ENCODE measurements at regions not wholly inside any gene's neighbourhood (a gene's known extent, or its start where the extent isn't known, plus 50 kb on each side); places are given as distances from the start of the nearest gene placed in this dataset.
"Not testable (repeated sequence)": the region's sequence is repeated elsewhere in the genome, so short reads cannot be mapped to it uniquely, and the experiment has no call there.

GRCh38 chr4:169934794-169935429, 91.3 kb downstream of the MFAP3L start:
- H2AK5ac ChIP-seq (ENCODE audit: low read length, severe bottlenecking) = no peak overlapping the region
- no peak overlapping the region for H3K27ac ChIP-seq (ENCODE audit: low read length, poor library complexity, severe bottlenecking)
- no peak overlapping the region for H3K4me2 ChIP-seq (ENCODE audit: low read length, poor library complexity, severe bottlenecking)
- no peak overlapping the region for H2AFZ ChIP-seq (ENCODE audit: low read depth, low read length)
- no peak overlapping the region for H2BK12ac ChIP-seq (ENCODE audit: low read length in 2 of 2)
- H3K9ac ChIP-seq (ENCODE audit: low read length) = no peak overlapping the region
- DNase-seq = no peak
- no peak overlapping the region for H2BK120ac ChIP-seq (ENCODE audit: low read depth, low read length)
- no peak overlapping the region for H3K4ac ChIP-seq (ENCODE audit: low read depth in 1 of 2, low read length in 2 of 2)
- no peak overlapping the region for H4K8ac ChIP-seq (ENCODE audit: low read length)
- H4K91ac ChIP-seq (ENCODE audit: low read length) = no peak overlapping the region
- no peaks in the 10 kb centered on the region for H3K27me3 ChIP-seq (ENCODE audit: control insufficient read depth in 1 of 2, insufficient read depth in 1 of 2, low read length in 2 of 2)
- no peak overlapping the region for H3K14ac ChIP-seq (ENCODE audit: low read length in 2 of 2)
- 55% methylated on average over 5 of the region's 5 CpGs for WGBS
- no peaks in the 10 kb centered on the region for H3K36me3 ChIP-seq (ENCODE audit: control insufficient read depth in 1 of 2, insufficient read depth in 2 of 2, low read depth in 1 of 2, low read length in 2 of 2)
- H3K4me1 ChIP-seq (ENCODE audit: control insufficient read depth, insufficient read depth, low read depth, low read length) = no peaks in the 10 kb centered on the region
- no peak overlapping the region for H3K23ac ChIP-seq (ENCODE audit: low read length in 2 of 2)
- H2BK15ac ChIP-seq (ENCODE audit: low read depth, poor library complexity, severe bottlenecking) = no peak overlapping the region
- no peak overlapping the region for H3K18ac ChIP-seq (ENCODE audit: low read depth in 1 of 2, low read length in 2 of 2)
- H2BK5ac ChIP-seq (ENCODE audit: low read depth, low read length, poor library complexity, severe bottlenecking) = no peak overlapping the region
- no peaks in the 10 kb centered on the region for H3K79me1 ChIP-seq (replicated peaks; ENCODE audit: low read length, poor library complexity, severe bottlenecking)
- H3K4me3 ChIP-seq (ENCODE audit: insufficient read depth in 1 of 2, low read depth in 1 of 2, low read length in 2 of 2) = no peak overlapping the region
- no peaks in the 10 kb centered on the region for H3K9me3 ChIP-seq (ENCODE audit: control insufficient read depth, low read length)

GRCh38 chr4:169933531-169933930, 92.7 kb downstream of the MFAP3L start:
- Histone ChIP-seq H3K36me3 (ENCODE audit: control insufficient read depth in 1 of 2, insufficient read depth in 2 of 2, low read depth in 1 of 2, low read length in 2 of 2) (no peaks in the 10 kb centered on the region), H3K23ac (ENCODE audit: low read length in 2 of 2) (no peak overlapping the region), H2BK15ac (ENCODE audit: low read depth, poor library complexity, severe bottlenecking) (no peak overlapping the region), H2BK12ac (ENCODE audit: low read length in 2 of 2) (no peak overlapping the region), H3K79me1 (replicated peaks; ENCODE audit: low read length, poor library complexity, severe bottlenecking) (no peaks in the 10 kb centered on the region), H4K91ac (ENCODE audit: low read length) (no peak overlapping the region), H3K4me3 (ENCODE audit: insufficient read depth in 1 of 2, low read depth in 1 of 2, low read length in 2 of 2) (no peak overlapping the region), H3K4me1 (ENCODE audit: control insufficient read depth, insufficient read depth, low read depth, low read length) (no peaks in the 10 kb centered on the region), H3K18ac (ENCODE audit: low read depth in 1 of 2, low read length in 2 of 2) (no peak overlapping the region), H2AFZ (ENCODE audit: low read depth, low read length) (no peak overlapping the region), H2BK5ac (ENCODE audit: low read depth, low read length, poor library complexity, severe bottlenecking) (no peak overlapping the region), H3K14ac (ENCODE audit: low read length in 2 of 2) (no peak overlapping the region), H2AK5ac (ENCODE audit: low read length, severe bottlenecking) (no peak overlapping the region), H3K27ac (ENCODE audit: low read length, poor library complexity, severe bottlenecking) (no peak overlapping the region), H3K4me2 (ENCODE audit: low read length, poor library complexity, severe bottlenecking) (no peak overlapping the region), H3K4ac (ENCODE audit: low read depth in 1 of 2, low read length in 2 of 2) (no peak overlapping the region), H3K27me3 (ENCODE audit: control insufficient read depth in 1 of 2, insufficient read depth in 1 of 2, low read length in 2 of 2) (no peaks in the 10 kb centered on the region), H2BK120ac (ENCODE audit: low read depth, low read length) (no peak overlapping the region), H4K8ac (ENCODE audit: low read length) (no peak overlapping the region), H3K9me3 (ENCODE audit: control insufficient read depth, low read length) (no peaks in the 10 kb centered on the region), H3K9ac (ENCODE audit: low read length) (no peak overlapping the region)
- WGBS = no CpG with 5 or more reads among the region's 3 CpGs
- DNase-seq = no peak

- Histone ChIP-seq H2BK5ac (ENCODE audit: low read depth, low read length, poor library complexity, severe bottlenecking) (no peak overlapping the region), H2BK15ac (ENCODE audit: low read depth, poor library complexity, severe bottlenecking) (no peak overlapping the region), H2AK5ac (ENCODE audit: low read length, severe bottlenecking) (no peak overlapping the region), H2BK120ac (ENCODE audit: low read depth, low read length) (no peak overlapping the region), H4K91ac (ENCODE audit: low read length) (no peak overlapping the region), H3K79me1 (replicated peaks; ENCODE audit: low read length, poor library complexity, severe bottlenecking) (no peaks in the 10 kb centered on the region), H3K18ac (ENCODE audit: low read depth in 1 of 2, low read length in 2 of 2) (no peak overlapping the region), H3K4me1 (ENCODE audit: control insufficient read depth, insufficient read depth, low read depth, low read length) (no peaks in the 10 kb centered on the region), H3K27me3 (ENCODE audit: control insufficient read depth in 1 of 2, insufficient read depth in 1 of 2, low read length in 2 of 2) (no peaks in the 10 kb centered on the region), H3K36me3 (ENCODE audit: control insufficient read depth in 1 of 2, insufficient read depth in 2 of 2, low read depth in 1 of 2, low read length in 2 of 2) (no peaks in the 10 kb centered on the region), H2BK12ac (ENCODE audit: low read length in 2 of 2) (no peak overlapping the region), H3K14ac (ENCODE audit: low read length in 2 of 2) (no peak overlapping the region), H2AFZ (ENCODE audit: low read depth, low read length) (no peak overlapping the region), H4K8ac (ENCODE audit: low read length) (no peak overlapping the region), H3K9ac (ENCODE audit: low read length) (no peak overlapping the region), H3K4ac (ENCODE audit: low read depth in 1 of 2, low read length in 2 of 2) (no peak overlapping the region), H3K27ac (ENCODE audit: low read length, poor library complexity, severe bottlenecking) (no peak overlapping the region), H3K4me3 (ENCODE audit: insufficient read depth in 1 of 2, low read depth in 1 of 2, low read length in 2 of 2) (no peak overlapping the region), H3K4me2 (ENCODE audit: low read length, poor library complexity, severe bottlenecking) (no peak overlapping the region), H3K23ac (ENCODE audit: low read length in 2 of 2) (no peak overlapping the region), H3K9me3 (ENCODE audit: control insufficient read depth, low read length) (no peaks in the 10 kb centered on the region)
- WGBS = 83% methylated on average over 3 of the region's 3 CpGs
- DNase-seq = no peak
Measured at GRCh38 chr4:169931964-169932363, 94.2 kb downstream of the MFAP3L start.

- not testable (repeated sequence) for H3K27ac ChIP-seq (ENCODE audit: low read length, poor library complexity, severe bottlenecking); H4K8ac ChIP-seq (ENCODE audit: low read length); H3K79me1 ChIP-seq (replicated peaks; ENCODE audit: low read length, poor library complexity, severe bottlenecking); H3K9ac ChIP-seq (ENCODE audit: low read length); H3K14ac ChIP-seq (ENCODE audit: low read length in 2 of 2); H3K4ac ChIP-seq (ENCODE audit: low read depth in 1 of 2, low read length in 2 of 2); H3K4me2 ChIP-seq (ENCODE audit: low read length, poor library complexity, severe bottlenecking); H2BK15ac ChIP-seq (ENCODE audit: low read depth, poor library complexity, severe bottlenecking); H4K91ac ChIP-seq (ENCODE audit: low read length); H3K18ac ChIP-seq (ENCODE audit: low read depth in 1 of 2, low read length in 2 of 2); H2BK5ac ChIP-seq (ENCODE audit: low read depth, low read length, poor library complexity, severe bottlenecking); H2BK120ac ChIP-seq (ENCODE audit: low read depth, low read length); H2BK12ac ChIP-seq (ENCODE audit: low read length in 2 of 2); H3K27me3 ChIP-seq (ENCODE audit: control insufficient read depth in 1 of 2, insufficient read depth in 1 of 2, low read length in 2 of 2); H3K4me1 ChIP-seq (ENCODE audit: control insufficient read depth, insufficient read depth, low read depth, low read length); H3K4me3 ChIP-seq (ENCODE audit: insufficient read depth in 1 of 2, low read depth in 1 of 2, low read length in 2 of 2); DNase-seq; H2AK5ac ChIP-seq (ENCODE audit: low read length, severe bottlenecking); H3K9me3 ChIP-seq (ENCODE audit: control insufficient read depth, low read length); H3K23ac ChIP-seq (ENCODE audit: low read length in 2 of 2); H3K36me3 ChIP-seq (ENCODE audit: control insufficient read depth in 1 of 2, insufficient read depth in 2 of 2, low read depth in 1 of 2, low read length in 2 of 2); H2AFZ ChIP-seq (ENCODE audit: low read depth, low read length)
- 33% methylated on average over 1 of the region's 1 CpG for WGBS
Measured at GRCh38 chr4:169930755-169931154, 95.4 kb downstream of the MFAP3L start.

Data from mesenchymal stem cell (in vitro differentiated cells and primary cell).